BLaER1 treated with 17β-estradiol and CSF1 and Interleukin-3, amounts not matched to agents 10 nM and 100 nM (cell line): ENCODE measurements at regions not wholly inside any gene's neighbourhood (a gene's known extent, or its start where the extent isn't known, plus 50 kb on each side); places are given as distances from the start of the nearest gene placed in this dataset.

Source experiments
- H3K27ac ChIP-seq, 11 experiments: shearing (Covaris generic); formaldehyde crosslinking; 2 replicates each; pipeline ENCODE4 v1.8.1; 2022
- H3K27me3 ChIP-seq, 11 experiments: shearing (Covaris generic); formaldehyde crosslinking; 2 replicates each; pipeline ENCODE4 v1.8.1; 2022
- H3K36me3 ChIP-seq, 11 experiments: shearing (Covaris generic); formaldehyde crosslinking; 2 replicates each; pipeline ENCODE4 v1.8.1; 2022
- H3K4me1 ChIP-seq, 10 experiments: shearing (Covaris generic); formaldehyde crosslinking; 2 replicates each; pipeline ENCODE4 v1.8.1; 2022
- H3K4me2 ChIP-seq, 11 experiments: shearing (Covaris generic); formaldehyde crosslinking; 2 replicates each; pipeline ENCODE4 v1.8.1; 2022
- H3K4me3 ChIP-seq, 10 experiments: shearing (Covaris generic); formaldehyde crosslinking; 2 replicates each; pipeline ENCODE4 v1.8.1; 2022
- H3K9ac ChIP-seq, 11 experiments: shearing (Covaris generic); formaldehyde crosslinking; 2 replicates each; pipeline ENCODE4 v1.8.1; 2022
- H3K9me3 ChIP-seq, 11 experiments: shearing (Covaris generic); formaldehyde crosslinking; replicated peaks in 1 of 11; 2 replicates each; pipeline ENCODE4 v1.8.1; 2022
- H4K20me1 ChIP-seq, 11 experiments: shearing (Covaris generic); formaldehyde crosslinking; 2 replicates each; pipeline ENCODE4 v1.8.1; 2022
- Cebpa-rat ChIP-seq, 11 experiments: shearing (Covaris generic); IDR thresholded peaks; 2 replicates each; pipeline ENCODE4 v1.8.1; 2022

- H4K20me1 ChIP-seq = no peaks in the 10 kb centered on the region
- no peak overlapping the region for H3K9ac ChIP-seq
- H3K4me3 ChIP-seq = no peak overlapping the region
- TF ChIP-seq Cebpa-rat (IDR thresholded peaks at IDR 0.05) = no peak
- peaks cover 0 to 8% (median 0%) of the 10 kb centered on the region in 11 experiments; a peak in 2 of 22 replicates for H3K9me3 ChIP-seq
- H3K27ac ChIP-seq = no peak overlapping the region
- H3K27me3 ChIP-seq = no peaks in the 10 kb centered on the region
- no peaks in the 10 kb centered on the region for H3K4me1 ChIP-seq
- H3K4me2 ChIP-seq = no peak overlapping the region
- no peaks in the 10 kb centered on the region for H3K36me3 ChIP-seq
Measured at GRCh38 chr4:58491620-58492019, 1381.4 kb upstream of the IGFBP7 start.

DNA sequence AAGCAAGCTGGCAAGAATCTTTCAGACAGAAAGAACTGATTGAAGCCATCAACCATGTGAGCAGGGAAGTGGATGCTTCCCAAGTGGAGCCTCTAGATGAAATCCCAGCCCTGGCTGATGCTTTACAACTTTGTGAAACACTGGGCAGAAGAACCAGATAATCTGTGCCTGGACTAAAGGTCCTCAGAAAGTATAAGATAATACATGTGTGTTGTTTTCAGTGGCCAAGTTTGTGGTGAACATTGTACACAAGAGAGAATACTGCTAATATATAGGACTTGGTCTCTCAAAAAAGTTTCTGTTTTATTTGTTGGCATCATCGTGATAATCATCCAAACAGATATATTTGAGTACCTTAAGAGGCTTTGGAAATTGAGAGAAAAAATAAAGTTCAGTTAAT, 1367.8 kb upstream of the IGFBP7 start:
- no peaks in the 10 kb centered on the region for H3K9me3 ChIP-seq
- TF ChIP-seq Cebpa-rat (IDR thresholded peaks at IDR 0.05) = no peak
- H3K4me1 ChIP-seq = no peaks in the 10 kb centered on the region
- H3K27me3 ChIP-seq = no peaks in the 10 kb centered on the region
- H3K36me3 ChIP-seq = no peaks in the 10 kb centered on the region
- no peak overlapping the region for H3K9ac ChIP-seq
- no peak overlapping the region for H3K4me2 ChIP-seq
- no peaks in the 10 kb centered on the region for H4K20me1 ChIP-seq
- no peak overlapping the region for H3K4me3 ChIP-seq
- no peak overlapping the region for H3K27ac ChIP-seq

DNA sequence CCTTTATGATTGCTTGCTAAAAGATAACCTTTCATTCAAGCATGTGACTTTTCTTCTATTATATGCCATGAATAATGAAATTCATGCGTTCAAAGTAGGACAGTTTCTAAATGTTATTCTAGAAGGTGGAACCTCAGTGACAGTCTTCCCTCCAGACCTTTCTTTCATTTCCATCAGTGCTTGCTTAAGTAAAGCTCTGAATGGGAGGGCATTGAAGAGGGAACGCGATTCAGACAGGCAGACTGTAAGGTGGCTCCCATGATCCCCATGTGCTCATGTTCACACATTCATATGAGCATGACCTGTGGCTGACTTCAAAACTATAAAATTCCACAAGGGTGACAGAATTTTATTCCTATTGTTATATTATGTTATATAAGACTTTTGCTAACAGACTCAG, 1367.3 kb upstream of the IGFBP7 start:
- TF ChIP-seq Cebpa-rat (IDR thresholded peaks at IDR 0.05) = no peak
- Histone ChIP-seq H3K9me3 (no peaks in the 10 kb centered on the region), H3K27ac (no peak overlapping the region), H3K27me3 (no peaks in the 10 kb centered on the region), H3K4me3 (no peak overlapping the region), H3K9ac (no peak overlapping the region), H4K20me1 (no peaks in the 10 kb centered on the region), H3K4me1 (no peaks in the 10 kb centered on the region), H3K36me3 (no peaks in the 10 kb centered on the region), H3K4me2 (no peak overlapping the region)

- H3K36me3 ChIP-seq = no peaks in the 10 kb centered on the region
- H3K9ac ChIP-seq = no peak overlapping the region
- no peaks in the 10 kb centered on the region for H3K4me1 ChIP-seq
- no peaks in the 10 kb centered on the region for H4K20me1 ChIP-seq
- peak in 2 of 11 experiments; percentile 52 to 58; a peak in 4 of 22 replicates for TF ChIP-seq Cebpa-rat (IDR thresholded peaks at IDR 0.05)
- H3K27me3 ChIP-seq = no peaks in the 10 kb centered on the region
- H3K4me3 ChIP-seq = no peak overlapping the region
- no peak overlapping the region for H3K27ac ChIP-seq
- no peaks in the 10 kb centered on the region for H3K9me3 ChIP-seq
- H3K4me2 ChIP-seq = no peak overlapping the region
Measured at GRCh38 chr4:58475097-58475496, 1364.9 kb upstream of the IGFBP7 start.

DNA sequence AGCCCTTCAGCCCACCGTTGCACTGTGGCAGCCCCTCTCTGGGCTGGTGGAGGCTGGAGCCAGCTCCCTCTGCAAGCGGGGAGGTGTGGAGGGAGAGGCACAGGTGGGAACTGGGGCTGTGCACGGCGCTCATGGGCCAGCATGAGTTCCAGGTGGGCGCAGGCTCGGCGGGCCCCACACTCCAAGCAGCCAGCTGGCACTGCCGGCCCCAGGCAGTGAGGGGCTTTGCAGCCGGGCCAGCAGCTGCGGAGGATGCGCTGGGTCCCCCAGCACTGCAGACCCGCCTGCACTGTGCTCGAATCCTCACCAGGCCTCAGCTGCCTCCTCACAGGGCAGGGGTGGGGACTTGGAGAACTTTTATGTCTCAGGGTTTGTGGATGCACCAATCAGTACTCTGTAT, 1354.8 kb upstream of the IGFBP7 start:
- Histone ChIP-seq H3K36me3 (no peaks in the 10 kb centered on the region), H3K27ac (no peak overlapping the region), H3K4me1 (peaks cover 0 to 17% (median 0%) of the 10 kb centered on the region in 10 experiments; a peak in 5 of 20 replicates), H4K20me1 (no peaks in the 10 kb centered on the region), H3K9me3 (peaks cover 15 to 40% (median 24%) of the 10 kb centered on the region in 11 experiments; a peak in 21 of 22 replicates), H3K4me2 (no peak overlapping the region), H3K9ac (no peak overlapping the region), H3K27me3 (no peaks in the 10 kb centered on the region), H3K4me3 (no peak overlapping the region)
- TF ChIP-seq Cebpa-rat (IDR thresholded peaks at IDR 0.05) = no peak

GRCh38 chr4:58456727-58457384, 1346.7 kb upstream of the IGFBP7 start:
- Histone ChIP-seq H4K20me1 (no peaks in the 10 kb centered on the region), H3K27me3 (no peaks in the 10 kb centered on the region), H3K9ac (no peak overlapping the region), H3K4me1 (no peaks in the 10 kb centered on the region), H3K9me3 (peaks cover 7 to 23% (median 10%) of the 10 kb centered on the region in 11 experiments; a peak in 16 of 22 replicates), H3K36me3 (no peaks in the 10 kb centered on the region), H3K4me3 (no peak overlapping the region), H3K4me2 (no peak overlapping the region), H3K27ac (no peak overlapping the region)
- no peak for TF ChIP-seq Cebpa-rat (IDR thresholded peaks at IDR 0.05)

DNA sequence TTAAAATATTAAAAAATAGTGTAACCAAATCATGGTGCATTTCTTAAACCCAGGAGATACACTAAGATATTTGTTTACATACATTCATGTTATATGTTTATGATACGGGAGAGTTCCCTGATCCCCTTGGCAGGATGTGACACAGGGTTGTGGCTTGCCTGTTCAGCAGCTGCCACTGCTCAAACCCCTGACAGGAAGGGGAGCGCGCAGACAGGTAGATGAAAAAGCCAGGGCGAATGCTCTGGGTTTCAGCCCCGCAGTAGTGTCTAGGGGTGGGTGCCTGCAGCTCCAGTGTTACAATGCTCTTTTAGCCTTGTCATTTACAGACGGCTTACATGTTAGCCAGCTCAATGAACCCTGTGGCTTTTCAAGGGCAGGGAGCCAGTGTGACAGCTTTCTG, 1343.8 kb upstream of the IGFBP7 start:
- Histone ChIP-seq H3K36me3 (no peaks in the 10 kb centered on the region), H4K20me1 (no peaks in the 10 kb centered on the region), H3K4me1 (no peaks in the 10 kb centered on the region), H3K27me3 (no peaks in the 10 kb centered on the region), H3K9me3 (peaks cover 7 to 22% (median 10%) of the 10 kb centered on the region in 11 experiments; a peak in 15 of 22 replicates), H3K4me3 (no peak overlapping the region), H3K4me2 (no peak overlapping the region), H3K9ac (no peak overlapping the region), H3K27ac (no peak overlapping the region)
- no peak for TF ChIP-seq Cebpa-rat (IDR thresholded peaks at IDR 0.05)

DNA sequence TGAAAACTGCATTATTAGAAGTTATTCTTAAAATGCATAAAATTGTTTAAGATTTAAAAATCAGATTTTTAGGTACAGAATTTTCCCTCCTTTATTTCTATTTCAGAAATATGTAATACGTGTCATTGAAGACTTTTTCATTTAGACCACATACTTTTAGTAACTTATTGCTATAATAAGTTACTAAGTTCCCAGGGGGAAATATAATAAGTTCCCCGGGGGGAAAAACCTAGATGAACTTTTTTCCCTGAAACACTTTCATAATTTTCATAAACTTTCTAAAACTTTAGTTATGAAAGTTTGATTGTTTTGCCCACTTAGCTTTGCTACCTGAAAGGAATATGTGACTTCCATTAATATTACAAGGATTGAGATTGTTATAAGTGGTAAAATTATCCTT, 1341.5 kb upstream of the IGFBP7 start:
- no peak overlapping the region for H3K27ac ChIP-seq
- H3K9ac ChIP-seq = no peak overlapping the region
- H3K4me2 ChIP-seq = no peak overlapping the region
- H3K9me3 ChIP-seq = peaks cover 0 to 3% (median under 1%) of the 10 kb centered on the region in 11 experiments; a peak in 12 of 22 replicates
- TF ChIP-seq Cebpa-rat (IDR thresholded peaks at IDR 0.05) = no peak
- H3K4me1 ChIP-seq = no peaks in the 10 kb centered on the region
- H3K36me3 ChIP-seq = no peaks in the 10 kb centered on the region
- no peaks in the 10 kb centered on the region for H4K20me1 ChIP-seq
- no peak overlapping the region for H3K4me3 ChIP-seq
- no peaks in the 10 kb centered on the region for H3K27me3 ChIP-seq

DNA sequence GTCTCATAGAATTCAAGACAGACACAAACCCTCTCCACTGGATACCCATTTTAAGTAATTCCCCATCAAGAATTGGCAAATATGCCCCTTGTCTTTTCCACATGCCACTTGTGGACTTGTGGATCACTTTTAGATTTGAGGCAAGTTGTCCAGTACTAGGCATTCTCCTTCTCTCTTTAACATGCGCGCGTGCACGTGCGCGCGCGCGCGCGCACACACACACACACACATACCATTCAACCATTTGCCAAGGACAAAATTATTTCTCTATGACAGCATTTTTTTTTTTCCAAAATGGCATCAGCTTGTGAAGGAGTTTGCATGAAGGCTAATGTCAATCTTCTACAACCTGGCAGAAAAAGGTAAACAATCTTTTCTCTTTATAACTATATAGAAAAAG, 1325.7 kb upstream of the IGFBP7 start:
- no peak overlapping the region for H3K4me2 ChIP-seq
- no peak overlapping the region for H3K9ac ChIP-seq
- no peaks in the 10 kb centered on the region for H3K27me3 ChIP-seq
- peaks cover 15 to 24% (median 18%) of the 10 kb centered on the region in 11 experiments for H3K9me3 ChIP-seq
- no peak for TF ChIP-seq Cebpa-rat (IDR thresholded peaks at IDR 0.05)
- H3K27ac ChIP-seq = no peak overlapping the region
- H3K36me3 ChIP-seq = no peaks in the 10 kb centered on the region
- H4K20me1 ChIP-seq = no peaks in the 10 kb centered on the region
- H3K4me1 ChIP-seq = no peaks in the 10 kb centered on the region
- H3K4me3 ChIP-seq = no peak overlapping the region

DNA sequence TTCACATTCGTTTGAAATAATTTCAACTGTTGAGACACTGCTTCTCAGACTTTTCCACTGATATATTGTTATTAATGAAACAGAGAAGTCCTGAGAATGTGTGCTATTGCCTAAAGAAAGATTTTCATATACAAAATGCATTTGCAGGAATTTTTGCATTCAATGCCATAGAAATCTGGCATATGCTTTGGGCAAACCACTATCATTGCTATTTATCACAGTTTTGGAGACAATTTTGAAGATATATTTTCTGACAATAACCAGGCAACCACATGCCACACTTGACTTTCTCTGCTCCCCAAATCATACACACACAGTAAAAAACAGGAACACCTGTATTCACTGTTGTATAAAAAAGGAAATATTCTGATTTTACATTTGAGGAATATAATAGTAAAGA, 1303.7 kb upstream of the IGFBP7 start:
- H3K4me1 ChIP-seq = no peaks in the 10 kb centered on the region
- no peaks in the 10 kb centered on the region for H4K20me1 ChIP-seq
- no peak for TF ChIP-seq Cebpa-rat (IDR thresholded peaks at IDR 0.05)
- H3K27me3 ChIP-seq = no peaks in the 10 kb centered on the region
- H3K9ac ChIP-seq = no peak overlapping the region
- H3K9me3 ChIP-seq = no peaks in the 10 kb centered on the region
- H3K4me2 ChIP-seq = no peak overlapping the region
- H3K4me3 ChIP-seq = no peak overlapping the region
- no peaks in the 10 kb centered on the region for H3K36me3 ChIP-seq
- no peak overlapping the region for H3K27ac ChIP-seq
